ENCODE measurements at regions not wholly inside any gene's neighbourhood (a gene's known extent, or its start where the extent isn't known, plus 50 kb on each side); places are given as distances from the start of the nearest gene placed in this dataset.

DNA sequence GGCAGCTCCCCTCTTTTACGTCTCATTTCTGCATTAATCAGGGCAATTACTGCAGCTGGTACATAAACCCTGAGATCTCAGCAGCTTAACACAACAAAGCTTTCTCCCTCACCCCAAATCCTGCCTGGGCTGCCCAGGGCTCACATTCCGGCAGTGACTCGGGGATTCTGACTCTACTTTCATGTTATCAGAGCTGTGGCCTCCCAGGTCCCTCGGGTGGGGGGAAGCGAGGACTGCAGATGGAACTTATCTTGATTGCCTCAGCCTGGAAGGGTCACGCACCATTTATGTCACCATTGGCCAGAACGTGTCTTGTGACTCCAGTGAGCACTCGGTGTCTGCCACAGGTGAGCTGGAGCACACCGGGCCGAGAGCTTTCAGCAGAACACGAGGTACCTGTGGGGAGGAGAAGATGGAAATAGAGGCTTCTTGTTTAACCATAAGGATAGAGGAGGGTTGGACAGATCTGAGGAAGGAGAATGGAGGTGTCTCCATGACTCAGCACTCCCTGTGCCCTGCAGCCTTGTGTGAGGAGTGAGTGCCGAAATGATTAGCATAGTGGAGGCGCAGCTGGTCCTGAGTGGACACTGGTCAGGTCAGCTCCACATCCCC is 88.5 kb upstream of the EXOC2 start:
- H3K27me3 ChIP-seq (replicated peaks in 1 of 2; ENCODE audit: control insufficient read depth in 2 of 2, insufficient read depth in 2 of 2, low read length in 1 of 2): peaks cover 0 to 7% of the 10 kb centered on the region in 2 experiments
- H3K27ac ChIP-seq (ENCODE audit: control insufficient read depth, insufficient read depth): no peak overlapping the region
- FAIRE-seq (no peak), DNase-seq (ENCODE audit: low read depth, low spot score) (no peak), ATAC-seq (no peak)
- no TSS peak for BruUV-seq (replicated peaks)
- no peak overlapping the region for H3K4me3 ChIP-seq
- ChIA-PET POLR2A (no interaction called here), SMC1A (ENCODE audit: uncharacterized antibody, unreplicated experiment) (interaction anchor here (0.6 to 1.6 kb wide), 2 partner anchors 18 to 597 kb away, joined by 3 read pairs; no protein-coding TSS in a partner anchor), CTCF (interaction anchor here (0.7 to 1.0 kb wide), 3 partner anchors 61 to 616 kb away, joined by 3 to 4 read pairs (median 3); no protein-coding TSS in a partner anchor), RAD21 (ENCODE audit: unreplicated experiment) (no interaction called here)
- no peaks in the 10 kb centered on the region for H3K4me1 ChIP-seq (ENCODE audit: control insufficient read depth, insufficient read depth, low read length)
- no peak overlapping the region for H3K4me2 ChIP-seq (ENCODE audit: control insufficient read depth, insufficient read depth)
- H2AFZ ChIP-seq (ENCODE audit: control insufficient read depth, low read depth, low read length): no peak overlapping the region
- in situ Hi-C loops (cut with MboI): loop anchor here (5.0 kb wide), 1 partner anchor 184 kb away; no protein-coding TSS in a partner anchor
- H3K9ac ChIP-seq (ENCODE audit: control insufficient read depth, insufficient read depth, low read length): no peak overlapping the region
- intact Hi-C loops (cut with micrococcal nuclease; ENCODE audit: unreplicated experiment): no loop called here
- H3K36me3 ChIP-seq (ENCODE audit: control insufficient read depth in 2 of 2, insufficient read depth in 2 of 2, low read length in 1 of 2): no peaks in the 10 kb centered on the region
- TF ChIP-seq POLR2A (IDR thresholded peaks at IDR 0.05; ENCODE audit: low read depth, low read length) (no peak), EZH2 (IDR thresholded peaks at IDR 0.05; ENCODE audit: borderline replicate concordance, control insufficient read depth, low read depth, low read length) (no peak), SREBF2 (IDR thresholded peaks at IDR 0.05; ENCODE audit: low read length) (no peak), RELB (IDR thresholded peaks at IDR 0.05; ENCODE audit: low read depth) (no peak), TAF1 (IDR thresholded peaks at IDR 0.05; ENCODE audit: borderline replicate concordance, low read depth, low read length) (no peak), ZBTB4 (CRISPR knock-in tag; IDR thresholded peaks at IDR 0.05) (no peak), IKZF1 (conservative IDR thresholded peaks at IDR 0.05) (no peak), YBX1 (IDR thresholded peaks at IDR 0.05) (no peak), CREB1 (IDR thresholded peaks at IDR 0.05; ENCODE audit: low read depth) (no peak), SP1 (IDR thresholded peaks at IDR 0.05; ENCODE audit: low read depth, low read length) (no peak), BACH1 (IDR thresholded peaks at IDR 0.05; ENCODE audit: borderline replicate concordance) (no peak), MYC (IDR thresholded peaks at IDR 0.05; ENCODE audit: insufficient read depth, insufficient read length, insufficient replicate concordance, low read length, severe bottlenecking) (no peak), GATAD2B (conservative IDR thresholded peaks at IDR 0.05; ENCODE audit: low read depth) (no peak), RB1 (IDR thresholded peaks at IDR 0.05; ENCODE audit: borderline replicate concordance) (no peak), SMC3 (IDR thresholded peaks at IDR 0.05; ENCODE audit: borderline replicate concordance, low read length) (no peak)
- TF ChIP-seq, protein P1, sequence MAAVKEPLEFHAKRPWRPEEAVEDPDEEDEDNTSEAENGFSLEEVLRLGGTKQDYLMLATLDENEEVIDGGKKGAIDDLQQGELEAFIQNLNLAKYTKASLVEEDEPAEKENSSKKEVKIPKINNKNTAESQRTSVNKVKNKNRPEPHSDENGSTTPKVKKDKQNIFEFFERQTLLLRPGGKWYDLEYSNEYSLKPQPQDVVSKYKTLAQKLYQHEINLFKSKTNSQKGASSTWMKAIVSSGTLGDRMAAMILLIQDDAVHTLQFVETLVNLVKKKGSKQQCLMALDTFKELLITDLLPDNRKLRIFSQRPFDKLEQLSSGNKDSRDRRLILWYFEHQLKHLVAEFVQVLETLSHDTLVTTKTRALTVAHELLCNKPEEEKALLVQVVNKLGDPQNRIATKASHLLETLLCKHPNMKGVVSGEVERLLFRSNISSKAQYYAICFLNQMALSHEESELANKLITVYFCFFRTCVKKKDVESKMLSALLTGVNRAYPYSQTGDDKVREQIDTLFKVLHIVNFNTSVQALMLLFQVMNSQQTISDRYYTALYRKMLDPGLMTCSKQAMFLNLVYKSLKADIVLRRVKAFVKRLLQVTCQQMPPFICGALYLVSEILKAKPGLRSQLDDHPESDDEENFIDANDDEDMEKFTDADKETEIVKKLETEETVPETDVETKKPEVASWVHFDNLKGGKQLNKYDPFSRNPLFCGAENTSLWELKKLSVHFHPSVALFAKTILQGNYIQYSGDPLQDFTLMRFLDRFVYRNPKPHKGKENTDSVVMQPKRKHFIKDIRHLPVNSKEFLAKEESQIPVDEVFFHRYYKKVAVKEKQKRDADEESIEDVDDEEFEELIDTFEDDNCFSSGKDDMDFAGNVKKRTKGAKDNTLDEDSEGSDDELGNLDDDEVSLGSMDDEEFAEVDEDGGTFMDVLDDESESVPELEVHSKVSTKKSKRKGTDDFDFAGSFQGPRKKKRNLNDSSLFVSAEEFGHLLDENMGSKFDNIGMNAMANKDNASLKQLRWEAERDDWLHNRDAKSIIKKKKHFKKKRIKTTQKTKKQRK (IDR thresholded peaks at IDR 0.05; ENCODE audit: low read depth, low read length): no peak
- H4K20me1 ChIP-seq (ENCODE audit: control insufficient read depth, insufficient read depth): no peaks in the 10 kb centered on the region
- WGBS (ENCODE audit: insufficient coverage, insufficient replicate concordance, low lambda C conversion rate, missing lambda C conversion rate): 25% methylated on average over 13 of the region's 13 CpGs
- no peaks in the 10 kb centered on the region for H3K9me3 ChIP-seq (replicated peaks; ENCODE audit: control insufficient read depth, insufficient read depth, low read length)
- no peaks in the 10 kb centered on the region for H3K79me2 ChIP-seq (ENCODE audit: control insufficient read depth, insufficient read depth, low read length)

Data from GM12878 (cell line).